HepG2 (cell line): ENCODE measurements at regions not wholly inside any gene's neighbourhood (a gene's known extent, or its start where the extent isn't known, plus 50 kb on each side); places are given as distances from the start of the nearest gene placed in this dataset.

Source experiments
- CREB1 ChIP-seq, 2 experiments: fragments of 450-650 bp in 1 of 2; IDR thresholded peaks; 2 replicates each; pipeline ENCODE4 v1.6.1; 2016 to 2017; ENCODE audit warnings: control low read depth in 1 of 2, mild to moderate bottlenecking in 1 of 2, missing compliant biosample characterization in 1 of 2, missing genetic modification characterization in 1 of 2
- ELF1 ChIP-seq: sonication (generic); formaldehyde crosslinking; IDR thresholded peaks from 2 replicates; pipeline ENCODE4 v1.4.0; 2020; ENCODE audit warnings: missing genetic modification reagents
- MYNN ChIP-seq: sonication (generic); formaldehyde crosslinking; IDR thresholded peaks from 2 replicates; pipeline ENCODE4 v1.4.0; 2020; ENCODE audit warnings: mild to moderate bottlenecking, low read depth, missing genetic modification reagents
- RAD51 ChIP-seq: fragments of 450-650 bp; IDR thresholded peaks from 2 replicates; pipeline ENCODE4 v1.6.1; 2016; ENCODE audit warnings: borderline replicate concordance
- SKI ChIP-seq: fragments of 450-650 bp; IDR thresholded peaks from one replicate; pipeline ENCODE4 v1.6.1; 2018; ENCODE audit warnings: mild to moderate bottlenecking; ENCODE audit not compliant: partially characterized antibody
- SNAI1 ChIP-seq: sonication (generic); formaldehyde crosslinking; IDR thresholded peaks from 2 replicates; pipeline ENCODE4 v1.5.0; 2020; ENCODE audit warnings: mild to moderate bottlenecking, missing genetic modification reagents, borderline replicate concordance
- SNAPC2 ChIP-seq: sonication (generic); formaldehyde crosslinking; IDR thresholded peaks from 2 replicates; pipeline ENCODE4 v1.8.1; 2022; ENCODE audit warnings: mild to moderate bottlenecking, missing genetic modification reagents
- ZNF75D ChIP-seq: sonication (generic); formaldehyde crosslinking; IDR thresholded peaks from 2 replicates; pipeline ENCODE4 v1.8.1; 2023; ENCODE audit warnings: missing genetic modification reagents, mild to moderate bottlenecking, borderline replicate concordance
- ZSCAN22 ChIP-seq: sonication (generic); formaldehyde crosslinking; IDR thresholded peaks from 2 replicates; pipeline ENCODE4 v1.4.0; 2020; ENCODE audit warnings: mild to moderate bottlenecking, missing genetic modification reagents
- TF ChIP-seq, protein P1 (sequence below): sonication (generic); formaldehyde crosslinking; IDR thresholded peaks from 2 replicates; pipeline ENCODE4 v1.4.0; 2020; ENCODE audit warnings: mild to moderate bottlenecking, missing genetic modification reagents, borderline replicate concordance
- TF ChIP-seq, protein P2 (sequence below): sonication (generic); formaldehyde crosslinking; IDR thresholded peaks from 2 replicates; pipeline ENCODE4 v1.5.0; 2020; ENCODE audit warnings: missing genetic modification reagents, mild to moderate bottlenecking, borderline replicate concordance
- TF ChIP-seq, protein P3 (sequence below): sonication (generic); formaldehyde crosslinking; IDR thresholded peaks from 2 replicates; pipeline ENCODE4 v1.5.1; 2020; ENCODE audit warnings: mild to moderate bottlenecking, missing genetic modification reagents, moderate library complexity
- TF ChIP-seq, protein P4 (sequence below): sonication (generic); formaldehyde crosslinking; IDR thresholded peaks from 2 replicates; pipeline ENCODE4 v1.5.0; 2020; ENCODE audit warnings: missing genetic modification reagents
- TF ChIP-seq, protein P5 (sequence below): sonication (generic); formaldehyde crosslinking; IDR thresholded peaks from 2 replicates; pipeline ENCODE4 v1.4.0; 2020; ENCODE audit warnings: missing genetic modification reagents

DNA sequence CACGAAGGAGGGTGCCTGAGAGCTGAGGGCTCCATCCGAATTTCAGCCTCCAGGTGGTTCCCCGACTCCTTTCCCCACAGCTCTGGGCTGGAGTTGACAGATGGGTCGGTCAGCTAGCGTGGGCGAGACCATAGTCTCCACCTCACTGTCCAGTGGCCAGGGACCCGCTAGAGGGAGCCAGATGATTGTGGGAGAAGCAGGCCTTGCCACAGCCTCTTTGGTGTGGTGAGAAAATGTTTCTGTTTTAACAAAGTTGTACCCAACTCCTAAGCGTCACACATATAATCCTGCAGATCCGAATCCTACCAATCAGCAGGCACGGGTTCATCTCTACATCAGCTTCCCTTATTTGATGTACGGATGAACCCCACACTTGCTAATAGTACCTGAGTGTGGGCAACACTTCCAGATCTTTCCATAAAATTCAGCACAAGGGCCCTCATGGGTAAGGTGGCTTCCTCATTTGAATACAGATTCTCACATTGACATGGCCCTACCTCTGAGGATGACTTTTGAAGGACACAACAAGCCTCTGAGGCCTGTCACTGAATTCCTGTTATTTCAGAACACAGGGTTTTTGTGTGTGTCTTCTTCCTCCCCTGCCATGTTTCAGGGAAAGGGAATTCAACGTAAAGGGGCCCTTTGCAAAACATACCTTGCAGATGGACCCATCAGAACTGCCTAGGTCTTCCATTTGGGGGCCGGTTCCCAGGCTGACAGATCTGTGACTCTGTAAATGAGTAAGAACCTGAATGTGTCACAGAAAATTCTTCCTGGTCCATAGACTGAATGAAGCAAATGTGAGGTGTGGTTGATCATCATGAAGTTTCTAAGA, 103.2 kb upstream of the DUSP22 start (continued):
- TF ChIP-seq, protein P1, sequence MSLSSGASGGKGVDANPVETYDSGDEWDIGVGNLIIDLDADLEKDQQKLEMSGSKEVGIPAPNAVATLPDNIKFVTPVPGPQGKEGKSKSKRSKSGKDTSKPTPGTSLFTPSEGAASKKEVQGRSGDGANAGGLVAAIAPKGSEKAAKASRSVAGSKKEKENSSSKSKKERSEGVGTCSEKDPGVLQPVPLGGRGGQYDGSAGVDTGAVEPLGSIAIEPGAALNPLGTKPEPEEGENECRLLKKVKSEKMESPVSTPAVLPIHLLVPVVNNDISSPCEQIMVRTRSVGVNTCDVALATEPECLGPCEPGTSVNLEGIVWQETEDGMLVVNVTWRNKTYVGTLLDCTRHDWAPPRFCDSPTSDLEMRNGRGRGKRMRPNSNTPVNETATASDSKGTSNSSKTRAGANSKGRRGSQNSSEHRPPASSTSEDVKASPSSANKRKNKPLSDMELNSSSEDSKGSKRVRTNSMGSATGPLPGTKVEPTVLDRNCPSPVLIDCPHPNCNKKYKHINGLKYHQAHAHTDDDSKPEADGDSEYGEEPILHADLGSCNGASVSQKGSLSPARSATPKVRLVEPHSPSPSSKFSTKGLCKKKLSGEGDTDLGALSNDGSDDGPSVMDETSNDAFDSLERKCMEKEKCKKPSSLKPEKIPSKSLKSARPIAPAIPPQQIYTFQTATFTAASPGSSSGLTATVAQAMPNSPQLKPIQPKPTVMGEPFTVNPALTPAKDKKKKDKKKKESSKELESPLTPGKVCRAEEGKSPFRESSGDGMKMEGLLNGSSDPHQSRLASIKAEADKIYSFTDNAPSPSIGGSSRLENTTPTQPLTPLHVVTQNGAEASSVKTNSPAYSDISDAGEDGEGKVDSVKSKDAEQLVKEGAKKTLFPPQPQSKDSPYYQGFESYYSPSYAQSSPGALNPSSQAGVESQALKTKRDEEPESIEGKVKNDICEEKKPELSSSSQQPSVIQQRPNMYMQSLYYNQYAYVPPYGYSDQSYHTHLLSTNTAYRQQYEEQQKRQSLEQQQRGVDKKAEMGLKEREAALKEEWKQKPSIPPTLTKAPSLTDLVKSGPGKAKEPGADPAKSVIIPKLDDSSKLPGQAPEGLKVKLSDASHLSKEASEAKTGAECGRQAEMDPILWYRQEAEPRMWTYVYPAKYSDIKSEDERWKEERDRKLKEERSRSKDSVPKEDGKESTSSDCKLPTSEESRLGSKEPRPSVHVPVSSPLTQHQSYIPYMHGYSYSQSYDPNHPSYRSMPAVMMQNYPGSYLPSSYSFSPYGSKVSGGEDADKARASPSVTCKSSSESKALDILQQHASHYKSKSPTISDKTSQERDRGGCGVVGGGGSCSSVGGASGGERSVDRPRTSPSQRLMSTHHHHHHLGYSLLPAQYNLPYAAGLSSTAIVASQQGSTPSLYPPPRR (CRISPR knock-in tag): no peak
- TF ChIP-seq SNAPC2 (CRISPR knock-in tag) (no peak), SNAI1 (CRISPR knock-in tag) (no peak), SKI (peak; percentile 13), CREB1 (IDR thresholded peaks at IDR 0.05) (no peak), CREB1 (CRISPR knock-in tag; IDR thresholded peaks at IDR 0.05) (0 out of 2 replicates have a peak, but pooled peaks have one; percentile 28), ZSCAN22 (no peak), RAD51 (no peak), MYNN (CRISPR knock-in tag) (no peak), ZNF75D (no peak), ELF1 (CRISPR knock-in tag) (no peak)
- TF ChIP-seq, protein P2, sequence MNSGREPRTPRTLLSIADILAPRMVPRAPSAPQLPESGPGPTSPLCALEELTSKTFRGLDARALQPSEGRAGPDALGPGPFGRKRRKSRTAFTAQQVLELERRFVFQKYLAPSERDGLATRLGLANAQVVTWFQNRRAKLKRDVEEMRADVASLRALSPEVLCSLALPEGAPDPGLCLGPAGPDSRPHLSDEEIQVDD: no peak
- TF ChIP-seq, protein P3, sequence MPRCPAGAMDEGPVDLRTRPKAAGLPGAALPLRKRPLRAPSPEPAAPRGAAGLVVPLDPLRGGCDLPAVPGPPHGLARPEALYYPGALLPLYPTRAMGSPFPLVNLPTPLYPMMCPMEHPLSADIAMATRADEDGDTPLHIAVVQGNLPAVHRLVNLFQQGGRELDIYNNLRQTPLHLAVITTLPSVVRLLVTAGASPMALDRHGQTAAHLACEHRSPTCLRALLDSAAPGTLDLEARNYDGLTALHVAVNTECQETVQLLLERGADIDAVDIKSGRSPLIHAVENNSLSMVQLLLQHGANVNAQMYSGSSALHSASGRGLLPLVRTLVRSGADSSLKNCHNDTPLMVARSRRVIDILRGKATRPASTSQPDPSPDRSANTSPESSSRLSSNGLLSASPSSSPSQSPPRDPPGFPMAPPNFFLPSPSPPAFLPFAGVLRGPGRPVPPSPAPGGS (CRISPR knock-in tag): no peak
- TF ChIP-seq, protein P4, sequence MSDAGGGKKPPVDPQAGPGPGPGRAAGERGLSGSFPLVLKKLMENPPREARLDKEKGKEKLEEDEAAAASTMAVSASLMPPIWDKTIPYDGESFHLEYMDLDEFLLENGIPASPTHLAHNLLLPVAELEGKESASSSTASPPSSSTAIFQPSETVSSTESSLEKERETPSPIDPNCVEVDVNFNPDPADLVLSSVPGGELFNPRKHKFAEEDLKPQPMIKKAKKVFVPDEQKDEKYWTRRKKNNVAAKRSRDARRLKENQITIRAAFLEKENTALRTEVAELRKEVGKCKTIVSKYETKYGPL (CRISPR knock-in tag): no peak
- TF ChIP-seq, protein P5, sequence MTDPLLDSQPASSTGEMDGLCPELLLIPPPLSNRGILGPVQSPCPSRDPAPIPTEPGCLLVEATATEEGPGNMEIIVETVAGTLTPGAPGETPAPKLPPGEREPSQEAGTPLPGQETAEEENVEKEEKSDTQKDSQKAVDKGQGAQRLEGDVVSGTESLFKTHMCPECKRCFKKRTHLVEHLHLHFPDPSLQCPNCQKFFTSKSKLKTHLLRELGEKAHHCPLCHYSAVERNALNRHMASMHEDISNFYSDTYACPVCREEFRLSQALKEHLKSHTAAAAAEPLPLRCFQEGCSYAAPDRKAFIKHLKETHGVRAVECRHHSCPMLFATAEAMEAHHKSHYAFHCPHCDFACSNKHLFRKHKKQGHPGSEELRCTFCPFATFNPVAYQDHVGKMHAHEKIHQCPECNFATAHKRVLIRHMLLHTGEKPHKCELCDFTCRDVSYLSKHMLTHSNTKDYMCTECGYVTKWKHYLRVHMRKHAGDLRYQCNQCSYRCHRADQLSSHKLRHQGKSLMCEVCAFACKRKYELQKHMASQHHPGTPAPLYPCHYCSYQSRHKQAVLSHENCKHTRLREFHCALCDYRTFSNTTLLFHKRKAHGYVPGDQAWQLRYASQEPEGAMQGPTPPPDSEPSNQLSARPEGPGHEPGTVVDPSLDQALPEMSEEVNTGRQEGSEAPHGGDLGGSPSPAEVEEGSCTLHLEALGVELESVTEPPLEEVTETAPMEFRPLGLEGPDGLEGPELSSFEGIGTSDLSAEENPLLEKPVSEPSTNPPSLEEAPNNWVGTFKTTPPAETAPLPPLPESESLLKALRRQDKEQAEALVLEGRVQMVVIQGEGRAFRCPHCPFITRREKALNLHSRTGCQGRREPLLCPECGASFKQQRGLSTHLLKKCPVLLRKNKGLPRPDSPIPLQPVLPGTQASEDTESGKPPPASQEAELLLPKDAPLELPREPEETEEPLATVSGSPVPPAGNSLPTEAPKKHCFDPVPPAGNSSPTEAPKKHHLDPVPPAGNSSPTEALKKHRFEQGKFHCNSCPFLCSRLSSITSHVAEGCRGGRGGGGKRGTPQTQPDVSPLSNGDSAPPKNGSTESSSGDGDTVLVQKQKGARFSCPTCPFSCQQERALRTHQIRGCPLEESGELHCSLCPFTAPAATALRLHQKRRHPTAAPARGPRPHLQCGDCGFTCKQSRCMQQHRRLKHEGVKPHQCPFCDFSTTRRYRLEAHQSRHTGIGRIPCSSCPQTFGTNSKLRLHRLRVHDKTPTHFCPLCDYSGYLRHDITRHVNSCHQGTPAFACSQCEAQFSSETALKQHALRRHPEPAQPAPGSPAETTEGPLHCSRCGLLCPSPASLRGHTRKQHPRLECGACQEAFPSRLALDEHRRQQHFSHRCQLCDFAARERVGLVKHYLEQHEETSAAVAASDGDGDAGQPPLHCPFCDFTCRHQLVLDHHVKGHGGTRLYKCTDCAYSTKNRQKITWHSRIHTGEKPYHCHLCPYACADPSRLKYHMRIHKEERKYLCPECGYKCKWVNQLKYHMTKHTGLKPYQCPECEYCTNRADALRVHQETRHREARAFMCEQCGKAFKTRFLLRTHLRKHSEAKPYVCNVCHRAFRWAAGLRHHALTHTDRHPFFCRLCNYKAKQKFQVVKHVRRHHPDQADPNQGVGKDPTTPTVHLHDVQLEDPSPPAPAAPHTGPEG (CRISPR knock-in tag): no peak
